Right forelimb (tissue), 1 donor: ENCODE measurements at regions not wholly inside any gene's neighbourhood (a gene's known extent, or its start where the extent isn't known, plus 50 kb on each side); places are given as distances from the start of the nearest gene placed in this dataset.

ENCODE experiments used
- DNase-seq: peaks from one replicate; pipeline ENCODE4 v3.0.0-alpha.2; 2018

DNA sequence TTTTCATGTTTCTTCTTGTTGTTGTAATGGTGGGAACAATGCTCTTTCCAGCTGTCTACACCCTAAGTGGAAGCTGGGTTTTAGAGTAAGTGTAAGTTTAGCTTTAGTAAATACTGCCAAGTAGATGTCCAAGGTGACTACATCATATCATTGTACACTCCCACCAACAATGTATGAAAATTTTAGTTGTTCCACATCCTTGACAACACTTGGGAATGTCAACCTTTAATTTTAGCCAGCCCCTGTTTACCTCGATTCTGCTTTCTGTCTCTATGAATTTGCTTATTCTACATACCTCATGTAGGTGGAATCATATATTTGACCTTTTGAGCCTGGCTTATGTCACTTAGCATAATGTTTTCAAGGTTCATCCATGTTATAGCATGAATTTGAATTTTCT, 93.0 kb downstream of the MTPAP start:
- no peak for DNase-seq

DNA sequence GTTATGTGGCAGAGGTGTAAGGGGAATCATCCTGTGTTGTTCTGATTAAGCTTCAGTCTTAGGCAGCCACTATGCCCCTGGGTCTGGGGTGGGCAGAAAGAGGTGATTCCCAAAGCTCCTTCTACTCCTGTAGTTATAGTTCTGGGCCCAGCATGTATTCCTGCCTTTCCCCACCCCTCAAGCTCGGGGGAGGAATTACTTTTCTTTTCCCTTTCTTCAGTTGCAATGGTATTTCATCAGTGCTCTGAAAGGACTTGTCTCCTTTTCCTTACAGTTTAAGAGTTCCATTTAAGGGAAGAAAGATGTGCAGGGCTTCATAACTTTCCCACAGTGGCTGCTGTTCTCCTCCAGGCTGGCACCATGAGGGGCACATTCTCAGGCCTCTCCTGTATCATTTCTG, 94.2 kb downstream of the MTPAP start:
- DNase-seq = no peak

DNA sequence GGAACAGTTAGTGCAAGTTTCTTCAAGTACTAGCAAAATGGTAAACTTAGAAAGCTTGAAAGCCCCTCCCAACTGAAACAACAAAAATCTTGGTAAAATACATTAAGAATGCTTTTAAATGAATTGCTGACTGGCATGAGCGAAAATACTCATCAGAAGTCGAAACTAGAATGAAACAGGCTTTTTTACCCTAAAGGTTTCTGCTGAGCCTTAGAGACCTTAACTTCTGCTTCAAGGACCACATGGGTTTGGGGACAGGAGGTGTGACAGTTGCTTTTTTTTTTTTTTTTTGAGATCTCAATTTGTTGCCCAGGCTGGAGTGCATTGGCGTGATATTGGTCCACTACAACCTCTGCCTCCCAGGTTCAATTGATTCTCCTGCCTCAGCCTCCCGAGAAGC, 100.3 kb downstream of the MTPAP start:
- DNase-seq = no peak

DNA sequence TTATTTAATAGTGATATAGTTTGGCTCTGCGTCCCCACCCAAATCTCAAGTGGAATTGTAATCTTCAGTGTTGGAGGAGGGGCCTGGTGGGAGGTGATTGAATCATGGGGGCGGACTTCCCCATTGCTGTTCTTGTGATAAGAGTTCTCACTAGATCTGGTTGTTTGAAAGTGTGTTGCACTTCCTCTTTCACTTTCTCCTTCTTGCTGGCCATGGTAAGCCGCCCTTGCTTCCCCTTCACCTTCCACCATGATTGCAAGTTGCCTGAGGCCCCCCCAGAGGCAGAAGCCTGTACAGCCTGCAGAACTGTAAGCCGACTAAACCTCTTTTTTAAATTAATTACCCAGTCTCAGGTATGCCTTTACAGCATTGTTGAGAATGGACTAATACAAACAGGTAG, 101.4 kb downstream of the MTPAP start:
- DNase-seq = no peak

DNA sequence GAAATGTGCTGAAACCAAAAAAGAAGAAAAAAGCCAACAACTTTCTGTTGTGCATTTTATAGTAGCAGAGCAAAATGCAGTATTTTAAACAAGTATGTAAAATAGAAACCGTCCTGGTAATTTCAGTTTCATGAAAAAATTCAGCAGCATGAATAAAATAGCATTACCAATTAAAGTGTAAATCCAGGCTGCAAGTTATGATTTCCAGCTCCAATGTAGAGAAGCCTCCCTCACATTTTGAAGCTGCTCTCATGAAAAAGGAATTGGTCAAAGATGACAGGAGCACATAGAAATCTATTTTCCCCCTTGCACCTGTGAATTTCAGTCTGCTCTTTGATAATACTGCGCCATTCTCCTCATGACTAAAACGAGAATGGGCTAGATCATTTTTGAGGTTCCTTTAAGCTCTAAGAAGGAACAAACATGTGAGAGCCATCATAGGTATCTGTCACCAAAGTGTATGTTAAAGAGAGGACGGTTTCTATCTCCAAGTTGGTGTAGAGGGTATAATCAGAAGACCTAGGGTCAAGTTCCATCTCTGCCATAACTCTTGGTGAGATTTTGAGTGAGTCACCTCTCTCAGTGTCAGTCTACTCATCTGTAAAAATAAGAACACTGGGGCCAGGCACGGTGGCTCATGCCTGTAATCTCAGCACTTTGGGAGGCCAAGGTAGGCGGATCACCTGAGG, 107.5 kb downstream of the MTPAP start:
- no peak for DNase-seq

DNA sequence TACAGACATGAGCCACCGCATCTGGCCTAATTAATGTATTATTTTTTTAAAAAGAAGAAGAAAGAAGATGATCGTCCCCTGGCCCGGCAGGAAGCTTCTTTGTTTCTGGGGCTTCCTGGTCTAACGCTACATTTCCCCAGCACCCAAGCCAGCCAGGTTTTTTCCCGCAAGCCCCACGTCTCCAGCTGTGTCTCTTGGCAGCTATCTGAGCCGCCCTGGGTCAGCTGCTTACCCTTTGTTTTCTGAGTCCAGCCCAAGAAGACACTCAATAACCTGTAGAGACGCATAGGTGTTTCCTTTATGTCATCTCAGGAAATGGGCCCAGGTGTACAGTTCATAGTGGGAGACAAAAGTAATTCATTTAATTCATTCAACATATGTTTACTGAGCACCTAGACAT, 110.2 kb downstream of the MTPAP start:
- DNase-seq = no peak

DNA sequence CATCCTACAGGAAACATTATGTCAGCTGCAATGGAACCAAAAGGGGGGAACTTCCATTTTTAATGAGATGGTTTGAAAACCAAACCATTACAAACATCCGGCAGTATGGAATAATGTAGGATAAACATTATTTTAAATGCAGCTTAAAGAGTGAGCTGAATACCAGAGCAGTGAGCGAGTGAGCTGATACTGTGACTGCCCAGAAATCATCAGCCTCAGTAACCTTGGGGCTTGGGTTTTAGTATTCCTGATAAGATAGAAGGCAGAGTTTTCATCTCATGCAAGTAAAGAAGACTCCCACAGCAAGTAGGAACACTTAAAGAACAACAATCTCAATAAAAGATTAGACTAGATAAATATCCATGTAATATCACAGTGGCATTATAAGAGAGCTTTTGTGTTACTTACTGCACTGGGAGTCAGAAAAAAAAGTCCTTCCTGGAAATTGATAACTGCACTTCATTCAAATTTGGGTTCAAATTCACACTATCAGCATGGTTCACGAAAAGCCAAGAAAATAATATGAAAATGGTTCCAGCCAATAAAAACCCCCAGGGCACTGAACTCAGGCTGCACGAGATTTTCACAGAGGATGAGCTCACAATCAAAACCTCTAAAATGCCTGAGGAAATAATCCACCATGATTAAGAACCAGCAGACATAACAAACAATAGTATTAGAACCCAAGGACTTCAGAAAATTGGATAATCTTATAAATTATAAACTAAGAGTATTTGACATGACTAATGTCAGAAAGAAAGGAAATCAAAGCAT, 115.7 kb downstream of the MTPAP start:
- DNase-seq = no peak

DNA sequence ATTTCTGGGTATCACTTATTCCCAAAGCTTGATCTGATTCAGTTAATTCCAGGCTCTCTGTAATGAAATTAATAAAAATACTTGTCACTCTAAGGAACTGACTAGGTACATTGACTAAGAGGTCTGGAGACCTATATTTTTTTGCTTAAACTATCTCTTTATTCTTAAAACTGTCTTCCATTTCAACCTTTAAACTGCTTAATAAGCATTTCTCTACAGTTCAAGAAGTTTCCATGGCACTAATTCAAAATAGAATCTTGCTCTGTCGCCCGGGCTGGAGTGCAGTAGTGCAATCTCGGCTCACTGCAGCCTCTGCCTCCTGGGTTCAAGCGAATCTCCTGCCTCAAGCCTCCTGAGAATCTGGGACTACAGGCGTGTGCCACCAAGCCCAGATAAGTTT, 117.4 kb downstream of the MTPAP start:
- DNase-seq = no peak

DNA sequence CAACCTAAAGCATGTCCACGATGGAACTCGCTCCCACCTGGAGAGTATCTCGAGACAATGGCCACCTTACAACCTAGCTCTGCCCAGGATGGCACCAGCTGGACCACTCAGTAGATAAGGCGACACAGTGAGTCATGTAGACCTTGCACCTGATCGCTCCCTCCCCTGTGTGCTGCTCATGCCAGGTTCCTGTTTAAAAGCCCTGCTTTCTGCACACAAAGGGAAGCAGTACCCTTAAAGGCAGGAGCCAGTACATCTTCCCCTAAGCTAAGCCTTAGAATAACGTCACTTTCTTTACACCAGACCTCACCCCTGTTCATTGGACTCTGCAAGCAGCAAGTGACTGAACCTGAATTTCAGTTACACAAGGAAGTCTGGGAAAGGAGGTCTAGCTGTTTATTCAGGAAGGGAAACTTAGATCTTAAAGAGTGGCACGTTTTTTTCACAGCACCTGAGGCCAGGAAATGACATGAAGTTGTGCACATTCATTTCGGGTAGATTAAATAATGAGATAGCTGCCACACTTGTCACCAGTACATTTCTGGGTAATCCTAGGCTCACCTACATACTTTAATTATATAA, 117.9 kb downstream of the MTPAP start:
- DNase-seq = no peak

DNA sequence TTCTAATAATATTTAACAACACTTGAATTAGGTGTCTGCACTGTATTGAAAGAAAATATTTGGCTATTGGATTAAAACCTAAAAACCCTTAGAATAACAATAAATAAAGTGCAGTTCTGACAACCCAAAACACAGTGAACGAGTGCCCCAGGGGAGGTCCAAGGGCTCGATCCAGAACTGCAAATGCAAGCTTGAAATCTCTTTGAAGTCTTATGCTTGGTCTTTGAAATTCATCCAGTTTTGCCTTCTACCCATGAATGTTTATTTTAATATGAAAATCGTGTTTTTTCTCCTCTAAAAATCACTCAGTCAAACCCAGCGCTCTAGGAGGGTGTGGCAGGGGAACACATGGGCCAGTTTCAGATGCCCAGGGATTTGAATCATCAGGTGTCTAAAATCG, 119.5 kb downstream of the MTPAP start:
- no peak for DNase-seq

DNA sequence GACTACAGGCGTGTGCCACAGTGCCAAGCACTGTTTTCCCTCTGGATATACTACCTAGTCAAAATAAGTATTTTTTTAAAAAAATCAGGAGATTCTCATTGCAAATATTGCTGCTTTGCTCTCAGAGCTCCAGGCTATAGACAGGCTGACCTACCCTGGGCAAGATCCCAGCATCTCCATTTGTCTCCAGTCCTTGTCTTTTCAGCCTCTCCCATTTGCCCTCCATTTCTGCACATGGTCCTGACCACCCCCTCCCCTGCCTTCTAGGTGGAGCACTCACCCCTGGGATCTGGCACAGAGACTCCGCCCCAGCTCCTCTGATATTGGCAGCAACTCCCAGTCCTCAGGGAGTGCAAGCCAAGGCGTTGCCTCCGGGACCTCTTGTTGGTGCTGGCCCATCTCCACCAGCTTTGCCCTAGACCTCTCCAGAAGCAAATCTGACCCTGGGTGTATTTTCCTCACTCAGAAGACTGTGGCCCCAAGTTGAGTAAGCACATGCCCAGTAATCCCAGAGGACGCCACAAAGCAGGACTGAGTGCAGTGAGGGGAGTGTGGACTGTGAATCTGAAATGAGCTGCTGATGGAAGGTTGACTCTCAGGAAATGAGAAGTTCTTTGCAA, 120.6 kb downstream of the MTPAP start:
- no peak for DNase-seq

DNA sequence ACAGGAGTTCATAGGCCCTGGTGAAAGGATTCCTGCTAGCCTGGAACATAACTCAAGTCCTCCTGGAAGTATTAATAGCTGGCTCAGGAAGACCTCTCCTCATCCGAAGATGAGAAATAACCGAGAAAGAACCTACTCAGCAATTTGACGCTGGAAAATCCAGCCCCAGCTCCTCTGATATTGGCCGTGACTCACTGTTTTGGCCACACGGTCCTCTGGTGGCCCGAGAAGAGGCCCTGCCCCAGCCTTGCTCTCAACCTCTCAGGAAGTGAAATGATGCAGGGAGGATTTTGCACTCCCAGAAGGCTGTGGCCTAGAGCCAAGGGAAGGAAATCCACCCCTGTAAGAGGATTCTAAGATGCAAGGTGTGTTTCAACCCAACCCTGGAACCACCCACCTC, 121.6 kb downstream of the MTPAP start:
- no peak for DNase-seq

DNA sequence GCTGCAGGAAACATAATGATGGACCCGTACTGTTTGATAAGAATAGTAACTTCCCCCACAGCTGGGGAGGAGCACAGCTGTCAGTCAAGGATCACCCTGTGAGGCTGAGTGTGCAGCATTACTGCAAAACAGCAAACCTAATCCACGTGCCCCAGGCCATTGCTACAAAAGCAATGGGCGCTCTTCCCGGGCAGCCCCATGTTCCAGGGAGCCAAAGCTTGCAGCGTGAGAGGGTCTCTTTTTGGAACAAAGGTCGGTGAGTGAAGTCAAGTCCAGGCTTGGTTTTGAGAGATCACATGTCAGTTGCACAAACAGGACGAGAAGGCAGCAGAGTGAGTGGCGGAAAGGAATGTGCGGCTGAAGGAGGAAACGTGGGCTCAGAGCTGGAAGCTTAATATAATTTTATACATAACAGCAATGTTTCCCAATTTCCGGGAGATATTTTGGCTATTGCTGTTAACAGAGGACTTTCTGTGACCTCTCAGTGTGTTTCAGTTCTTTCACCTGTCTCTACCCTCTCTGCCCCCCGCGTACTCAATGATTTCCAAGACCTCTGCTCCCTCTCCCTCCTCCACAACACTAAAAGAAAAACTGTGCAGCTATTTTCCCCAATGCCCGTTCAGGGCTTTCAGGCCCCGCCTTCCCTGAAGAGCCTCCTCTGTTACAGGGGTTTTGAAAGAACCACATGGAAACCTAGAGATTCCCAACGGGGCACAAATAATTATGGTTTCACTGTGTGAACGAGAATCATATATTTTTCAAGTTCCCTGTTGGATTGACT, 128.9 kb downstream of the MTPAP start:
- DNase-seq = peak; percentile 41

DNA sequence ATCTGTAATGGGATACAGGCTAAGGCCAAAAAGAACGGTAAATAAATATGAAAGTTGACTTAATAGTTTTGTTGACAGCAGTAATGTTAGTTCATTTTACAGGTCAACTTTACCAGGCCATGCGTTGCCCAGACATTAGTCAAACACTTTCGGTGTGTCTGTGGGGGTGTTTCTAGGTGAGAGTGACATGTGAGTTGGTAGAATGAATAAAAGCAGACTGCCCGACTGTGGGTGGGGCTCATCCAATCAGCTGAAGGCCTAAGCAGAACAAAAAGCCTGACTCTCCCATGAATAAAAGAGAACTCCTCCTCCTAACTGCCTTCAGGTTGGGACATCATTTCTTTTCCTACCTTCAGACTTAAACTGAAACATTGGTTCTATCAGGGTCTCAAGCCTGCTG, 132.3 kb downstream of the MTPAP start:
- DNase-seq = peak; percentile 5

DNA sequence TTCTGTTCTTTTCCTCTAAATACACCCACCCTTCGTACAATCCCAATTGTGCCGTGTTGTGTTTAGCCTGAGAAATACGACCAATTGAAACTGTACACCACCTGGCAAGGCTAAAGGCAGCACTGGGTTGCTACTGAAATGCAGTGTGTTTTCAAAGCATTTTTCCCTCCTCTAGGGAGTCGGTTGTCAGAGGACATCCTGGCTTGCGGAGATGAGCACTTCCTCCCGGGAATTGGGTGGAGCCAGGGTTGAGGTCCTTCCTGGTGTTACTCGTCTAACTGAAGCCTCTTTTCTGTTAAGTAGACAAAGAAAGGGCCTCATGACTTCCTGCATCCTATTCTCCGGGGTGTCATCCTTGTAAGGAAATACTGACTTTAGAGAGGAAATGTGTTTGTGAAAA, 133.5 kb downstream of the MTPAP start:
- DNase-seq = peak; percentile 60

DNA sequence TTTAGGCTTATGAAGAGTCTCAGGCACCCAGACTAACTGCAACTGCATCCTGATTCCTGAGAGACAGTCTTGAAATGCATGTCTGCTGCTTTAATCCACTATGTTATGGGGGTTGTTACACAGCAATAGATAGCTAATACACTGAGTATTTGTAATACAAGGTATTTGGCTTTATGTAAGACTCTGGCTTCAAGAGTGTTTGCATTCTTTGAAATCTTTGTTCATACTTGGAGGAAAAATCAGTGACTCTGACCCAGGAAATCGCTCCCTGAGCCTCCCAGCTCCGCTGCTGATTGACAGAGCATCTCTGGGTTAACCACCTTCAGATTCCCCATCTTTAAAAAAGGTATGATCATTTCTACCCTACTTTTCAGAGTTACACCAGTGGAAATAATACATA, 133.9 kb downstream of the MTPAP start:
- no peak for DNase-seq

DNA sequence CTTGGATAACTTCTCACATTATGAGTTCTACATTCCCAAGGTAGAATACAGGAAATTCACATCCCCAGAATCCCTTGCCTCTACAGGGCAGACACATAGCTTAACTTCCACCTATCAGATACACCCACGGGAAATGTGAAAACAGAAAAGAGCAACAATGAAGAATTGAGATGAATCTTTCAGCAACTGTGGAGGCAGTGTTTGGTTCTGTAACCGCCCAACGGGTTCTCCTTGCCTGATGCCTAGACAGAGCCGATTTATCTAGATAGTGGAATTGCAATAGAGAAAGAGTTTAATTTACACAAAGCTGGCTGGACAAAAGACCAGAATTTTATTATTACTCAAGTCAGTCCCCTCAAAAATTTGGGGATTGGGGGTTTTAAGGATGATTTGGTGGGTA, 138.8 kb downstream of the MTPAP start:
- peak; percentile 20 for DNase-seq

DNA sequence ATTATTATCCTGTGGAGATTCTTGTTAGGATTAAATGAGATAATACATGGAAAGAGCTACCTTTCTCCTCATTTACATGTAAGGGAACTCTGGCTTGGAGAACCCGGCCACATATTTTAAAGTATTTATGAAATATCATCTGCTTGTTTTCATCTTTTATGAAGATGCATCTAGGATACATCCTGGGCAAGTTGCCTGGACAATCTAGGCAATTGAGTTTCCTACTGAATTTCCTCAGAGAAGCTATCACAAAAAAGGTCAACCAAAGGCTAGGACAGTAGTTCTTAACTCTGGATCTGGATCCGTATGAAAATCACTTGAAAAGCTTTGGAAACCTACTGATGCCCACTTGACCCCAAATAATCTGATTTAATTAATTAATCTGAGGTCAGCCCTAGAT, 140.7 kb downstream of the MTPAP start:
- DNase-seq = no peak

DNA sequence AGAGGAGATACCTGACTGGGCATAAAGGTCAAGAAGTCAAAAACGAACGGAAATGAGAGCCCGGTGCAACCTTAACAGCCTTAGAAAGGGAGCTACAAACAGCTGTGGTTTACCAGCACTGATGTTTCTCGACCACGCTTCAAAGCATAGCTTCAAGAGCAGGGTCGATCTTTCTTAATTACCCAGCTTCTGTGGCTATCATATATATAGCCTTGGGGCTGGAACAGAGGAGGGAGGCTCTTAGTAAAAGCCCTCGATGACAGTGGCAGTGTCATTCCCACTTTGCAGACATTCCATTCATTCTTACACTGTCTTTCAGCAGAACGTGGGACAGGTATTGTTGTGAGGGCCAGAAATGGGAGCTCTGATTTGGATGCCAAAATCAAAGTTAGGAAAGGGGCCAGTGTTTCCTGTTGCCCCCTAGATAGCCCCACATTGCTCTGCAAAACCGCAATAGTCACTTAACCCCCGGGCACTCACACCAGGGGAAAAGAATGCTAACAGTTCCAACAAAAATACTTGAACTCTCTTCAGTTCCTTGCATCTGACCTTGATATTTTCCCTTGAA, 141.5 kb downstream of the MTPAP start:
- DNase-seq = peak; percentile 31

DNA sequence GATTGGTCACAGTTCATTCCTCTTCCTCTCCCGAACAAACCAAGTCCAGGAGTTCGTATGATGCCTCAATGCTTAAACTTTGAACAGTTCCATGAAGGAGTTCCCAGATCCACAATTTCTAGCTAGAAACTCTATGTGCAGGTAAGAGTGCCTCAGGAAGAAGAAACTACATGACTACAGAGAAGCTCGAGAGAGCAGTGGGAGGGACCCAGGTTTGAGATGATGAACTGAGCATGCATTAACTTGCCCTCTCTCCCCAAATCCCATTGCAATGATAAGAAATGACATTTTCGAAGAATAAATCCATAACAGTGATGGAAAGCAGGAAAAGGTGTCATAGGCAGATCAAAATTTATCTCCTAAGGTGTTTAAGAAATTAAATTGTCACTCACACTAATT, 140.6 kb upstream of the JCAD start:
- no peak for DNase-seq

DNA sequence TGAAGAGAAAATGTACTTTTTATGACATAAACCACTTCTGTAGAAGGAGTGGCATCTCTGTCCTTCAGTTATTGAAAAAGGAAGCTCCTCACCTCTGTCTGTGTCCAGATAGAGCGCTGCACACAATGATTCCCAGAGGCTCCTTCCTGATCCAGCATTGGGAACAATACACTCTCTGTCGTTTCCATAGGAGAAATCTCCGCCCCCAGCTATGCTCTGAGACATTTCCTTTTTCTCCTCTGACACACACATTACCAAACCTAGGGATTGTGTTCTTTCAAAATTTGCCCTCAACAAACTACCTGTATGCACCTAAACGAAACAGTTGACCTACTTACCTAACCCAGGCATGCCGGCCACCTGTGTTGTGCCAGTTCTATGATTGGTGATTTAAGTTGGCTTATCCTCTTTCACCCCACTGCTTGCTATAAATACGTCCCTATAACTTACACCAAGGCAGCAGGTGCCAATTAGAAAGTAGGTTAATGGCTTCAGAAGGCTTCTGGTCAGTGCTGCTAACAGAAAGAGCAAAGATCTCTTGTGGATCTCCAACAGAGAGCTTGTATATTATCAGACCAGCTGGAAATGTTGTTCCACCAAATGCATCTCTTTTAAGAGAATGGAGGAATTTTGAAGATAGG, 140.1 kb upstream of the JCAD start:
- no peak for DNase-seq

DNA sequence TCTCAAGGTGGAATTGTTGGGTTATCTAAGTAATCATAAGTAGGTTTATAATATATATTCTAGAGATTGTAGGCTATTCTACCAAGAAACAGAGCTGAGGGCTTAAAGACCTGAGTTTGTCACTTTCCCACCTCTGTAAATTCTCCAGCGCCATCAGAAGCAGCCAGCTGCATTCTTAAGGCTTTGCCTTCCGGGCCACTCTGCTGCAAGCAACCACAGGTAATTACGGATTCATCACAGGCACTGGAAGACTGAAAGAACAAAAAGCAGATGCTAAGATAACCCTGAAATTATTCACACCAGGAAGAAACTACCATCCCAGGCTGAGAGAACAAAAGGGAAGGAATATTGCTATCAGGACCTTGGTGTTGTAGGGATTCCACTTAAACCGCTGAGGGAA, 137.8 kb upstream of the JCAD start:
- DNase-seq = no peak
